ENCODE measurements at regions not wholly inside any gene's neighbourhood (a gene's known extent, or its start where the extent isn't known, plus 50 kb on each side); places are given as distances from the start of the nearest gene placed in this dataset.

GRCh38 chr2:118723394-118723793 lies 124.1 kb downstream of the EN1 start:
- Histone ChIP-seq H3K27ac (ENCODE audit: low read depth, low read length) (no peak overlapping the region), H3K36me3 (ENCODE audit: control insufficient read depth in 3 of 3, insufficient read depth in 3 of 3, low read length in 3 of 3) (no peaks in the 10 kb centered on the region), H3K4me3 (ENCODE audit: low read length in 3 of 3) (no peak overlapping the region)

GRCh38 chr2:118722976-118723375 lies 124.5 kb downstream of the EN1 start:
- Histone ChIP-seq H3K4me1 (ENCODE audit: control insufficient read depth in 3 of 3, insufficient read depth in 3 of 3, low read length in 3 of 3) (no peaks in the 10 kb centered on the region), H3K27me3 (ENCODE audit: control insufficient read depth in 3 of 3, insufficient read depth in 3 of 3, low read length in 3 of 3) (peaks cover 0 to 4% (median 0%) of the 10 kb centered on the region in 3 donors), H3K4me3 (ENCODE audit: low read length in 3 of 3) (no peak overlapping the region), H3K9me3 (ENCODE audit: control insufficient read depth in 3 of 3, low read length in 3 of 3) (no peaks in the 10 kb centered on the region), H3K36me3 (ENCODE audit: control insufficient read depth in 3 of 3, insufficient read depth in 3 of 3, low read length in 3 of 3) (no peaks in the 10 kb centered on the region), H3K9ac (ENCODE audit: low read depth in 1 of 3, low read length in 3 of 3) (no peak overlapping the region), H3K27ac (ENCODE audit: low read depth, low read length) (no peak overlapping the region)

More at GRCh38 chr2:118723394-118723793, 124.1 kb downstream of the EN1 start:
- H3K9ac ChIP-seq (ENCODE audit: low read depth in 1 of 3, low read length in 3 of 3), result no peak overlapping the region
- no peaks in the 10 kb centered on the region for H3K4me1 ChIP-seq (ENCODE audit: control insufficient read depth in 3 of 3, insufficient read depth in 3 of 3, low read length in 3 of 3)
- no peaks in the 10 kb centered on the region for H3K9me3 ChIP-seq (ENCODE audit: control insufficient read depth in 3 of 3, low read length in 3 of 3)
- H3K27me3 ChIP-seq (ENCODE audit: control insufficient read depth in 3 of 3, insufficient read depth in 3 of 3, low read length in 3 of 3), result peaks cover 0 to 4% (median 0%) of the 10 kb centered on the region in 3 donors

GRCh38 chr2:118721817-118722551 lies 125.5 kb downstream of the EN1 start:
- Histone ChIP-seq H3K27ac (ENCODE audit: low read depth, low read length) (no peak overlapping the region), H3K36me3 (ENCODE audit: control insufficient read depth in 3 of 3, insufficient read depth in 3 of 3, low read length in 3 of 3) (no peaks in the 10 kb centered on the region)

GRCh38 chr2:118720866-118721265 lies 126.6 kb downstream of the EN1 start:
- no peak overlapping the region for H3K4me3 ChIP-seq (ENCODE audit: low read length in 3 of 3)
- H3K4me1 ChIP-seq (ENCODE audit: control insufficient read depth in 3 of 3, insufficient read depth in 3 of 3, low read length in 3 of 3), result no peaks in the 10 kb centered on the region
- H3K9ac ChIP-seq (ENCODE audit: low read depth in 1 of 3, low read length in 3 of 3), result no peak overlapping the region
- no peaks in the 10 kb centered on the region for H3K36me3 ChIP-seq (ENCODE audit: control insufficient read depth in 3 of 3, insufficient read depth in 3 of 3, low read length in 3 of 3)
- H3K9me3 ChIP-seq (ENCODE audit: control insufficient read depth in 3 of 3, low read length in 3 of 3), result no peaks in the 10 kb centered on the region
- H3K27ac ChIP-seq (ENCODE audit: low read depth, low read length), result no peak overlapping the region
- H3K27me3 ChIP-seq (ENCODE audit: control insufficient read depth in 3 of 3, insufficient read depth in 3 of 3, low read length in 3 of 3), result peaks cover 0 to 4% (median 0%) of the 10 kb centered on the region in 3 donors

More at GRCh38 chr2:118721817-118722551, 125.5 kb downstream of the EN1 start:
- peaks cover 0 to 4% (median 0%) of the 10 kb centered on the region in 3 donors for H3K27me3 ChIP-seq (ENCODE audit: control insufficient read depth in 3 of 3, insufficient read depth in 3 of 3, low read length in 3 of 3)
- H3K4me1 ChIP-seq (ENCODE audit: control insufficient read depth in 3 of 3, insufficient read depth in 3 of 3, low read length in 3 of 3), result no peaks in the 10 kb centered on the region
- H3K9me3 ChIP-seq (ENCODE audit: control insufficient read depth in 3 of 3, low read length in 3 of 3), result no peaks in the 10 kb centered on the region
- no peak overlapping the region for H3K4me3 ChIP-seq (ENCODE audit: low read length in 3 of 3)
- no peak overlapping the region for H3K9ac ChIP-seq (ENCODE audit: low read depth in 1 of 3, low read length in 3 of 3)

GRCh38 chr2:118718921-118719320 lies 128.5 kb downstream of the EN1 start:
- Histone ChIP-seq H3K9me3 (ENCODE audit: control insufficient read depth in 3 of 3, low read length in 3 of 3) (no peaks in the 10 kb centered on the region), H3K4me1 (ENCODE audit: control insufficient read depth in 3 of 3, insufficient read depth in 3 of 3, low read length in 3 of 3) (no peaks in the 10 kb centered on the region), H3K36me3 (ENCODE audit: control insufficient read depth in 3 of 3, insufficient read depth in 3 of 3, low read length in 3 of 3) (no peaks in the 10 kb centered on the region), H3K9ac (ENCODE audit: low read depth in 1 of 3, low read length in 3 of 3) (no peak overlapping the region), H3K27me3 (ENCODE audit: control insufficient read depth in 3 of 3, insufficient read depth in 3 of 3, low read length in 3 of 3) (peaks cover 0 to 4% (median 0%) of the 10 kb centered on the region in 3 donors), H3K27ac (ENCODE audit: low read depth, low read length) (no peak overlapping the region), H3K4me3 (ENCODE audit: low read length in 3 of 3) (no peak overlapping the region)

GRCh38 chr2:118716102-118716501 lies 131.3 kb downstream of the EN1 start:
- no peaks in the 10 kb centered on the region for H3K9me3 ChIP-seq (ENCODE audit: control insufficient read depth in 3 of 3, low read length in 3 of 3)
- H3K9ac ChIP-seq (ENCODE audit: low read depth in 1 of 3, low read length in 3 of 3), result no peak overlapping the region
- no peaks in the 10 kb centered on the region for H3K4me1 ChIP-seq (ENCODE audit: control insufficient read depth in 3 of 3, insufficient read depth in 3 of 3, low read length in 3 of 3)
- no peak overlapping the region for H3K27ac ChIP-seq (ENCODE audit: low read depth, low read length)
- H3K36me3 ChIP-seq (ENCODE audit: control insufficient read depth in 3 of 3, insufficient read depth in 3 of 3, low read length in 3 of 3), result no peaks in the 10 kb centered on the region
- H3K4me3 ChIP-seq (ENCODE audit: low read length in 3 of 3), result no peak overlapping the region
- H3K27me3 ChIP-seq (ENCODE audit: control insufficient read depth in 3 of 3, insufficient read depth in 3 of 3, low read length in 3 of 3), result peaks cover 0 to 3% (median 0%) of the 10 kb centered on the region in 3 donors

- Histone ChIP-seq H3K36me3 (ENCODE audit: control insufficient read depth in 3 of 3, insufficient read depth in 3 of 3, low read length in 3 of 3) (no peaks in the 10 kb centered on the region), H3K27ac (ENCODE audit: low read depth, low read length) (no peak overlapping the region), H3K27me3 (ENCODE audit: control insufficient read depth in 3 of 3, insufficient read depth in 3 of 3, low read length in 3 of 3) (peaks cover 0 to 3% (median 0%) of the 10 kb centered on the region in 3 donors), H3K4me1 (ENCODE audit: control insufficient read depth in 3 of 3, insufficient read depth in 3 of 3, low read length in 3 of 3) (no peaks in the 10 kb centered on the region), H3K4me3 (ENCODE audit: low read length in 3 of 3) (no peak overlapping the region), H3K9me3 (ENCODE audit: control insufficient read depth in 3 of 3, low read length in 3 of 3) (peaks cover 0 to 2% (median 0%) of the 10 kb centered on the region in 3 donors), H3K9ac (ENCODE audit: low read depth in 1 of 3, low read length in 3 of 3) (no peak overlapping the region)
These were observed 133.3 kb downstream of the EN1 start for GRCh38 chr2:118714118-118714517.

GRCh38 chr2:118711603-118712002 lies 135.8 kb downstream of the EN1 start:
- Histone ChIP-seq H3K4me3 (ENCODE audit: low read length in 3 of 3) (no peak overlapping the region), H3K4me1 (ENCODE audit: control insufficient read depth in 3 of 3, insufficient read depth in 3 of 3, low read length in 3 of 3) (no peaks in the 10 kb centered on the region), H3K9ac (ENCODE audit: low read depth in 1 of 3, low read length in 3 of 3) (no peak overlapping the region), H3K9me3 (ENCODE audit: control insufficient read depth in 3 of 3, low read length in 3 of 3) (peaks cover 0 to 2% (median 0%) of the 10 kb centered on the region in 3 donors), H3K27ac (ENCODE audit: low read depth, low read length) (no peak overlapping the region), H3K27me3 (ENCODE audit: control insufficient read depth in 3 of 3, insufficient read depth in 3 of 3, low read length in 3 of 3) (peaks cover 0 to 3% (median 0%) of the 10 kb centered on the region in 3 donors), H3K36me3 (ENCODE audit: control insufficient read depth in 3 of 3, insufficient read depth in 3 of 3, low read length in 3 of 3) (no peaks in the 10 kb centered on the region)

GRCh38 chr2:118710481-118710880 lies 137.0 kb downstream of the EN1 start:
- Histone ChIP-seq H3K9ac (ENCODE audit: low read depth in 1 of 3, low read length in 3 of 3) (no peak overlapping the region), H3K4me1 (ENCODE audit: control insufficient read depth in 3 of 3, insufficient read depth in 3 of 3, low read length in 3 of 3) (no peaks in the 10 kb centered on the region), H3K36me3 (ENCODE audit: control insufficient read depth in 3 of 3, insufficient read depth in 3 of 3, low read length in 3 of 3) (no peaks in the 10 kb centered on the region), H3K27me3 (ENCODE audit: control insufficient read depth in 3 of 3, insufficient read depth in 3 of 3, low read length in 3 of 3) (peaks cover 0 to 3% (median 0%) of the 10 kb centered on the region in 3 donors), H3K9me3 (ENCODE audit: control insufficient read depth in 3 of 3, low read length in 3 of 3) (peaks cover 0 to 2% (median 0%) of the 10 kb centered on the region in 3 donors), H3K27ac (ENCODE audit: low read depth, low read length) (no peak overlapping the region), H3K4me3 (ENCODE audit: low read length in 3 of 3) (no peak overlapping the region)

GRCh38 chr2:118709786-118710185 lies 137.7 kb downstream of the EN1 start:
- Histone ChIP-seq H3K27me3 (ENCODE audit: control insufficient read depth in 3 of 3, insufficient read depth in 3 of 3, low read length in 3 of 3) (peaks cover 0 to 3% (median 0%) of the 10 kb centered on the region in 3 donors), H3K9ac (ENCODE audit: low read depth in 1 of 3, low read length in 3 of 3) (no peak overlapping the region), H3K9me3 (ENCODE audit: control insufficient read depth in 3 of 3, low read length in 3 of 3) (peaks cover 0 to 2% (median 0%) of the 10 kb centered on the region in 3 donors), H3K36me3 (ENCODE audit: control insufficient read depth in 3 of 3, insufficient read depth in 3 of 3, low read length in 3 of 3) (no peaks in the 10 kb centered on the region), H3K27ac (ENCODE audit: low read depth, low read length) (no peak overlapping the region), H3K4me1 (ENCODE audit: control insufficient read depth in 3 of 3, insufficient read depth in 3 of 3, low read length in 3 of 3) (no peaks in the 10 kb centered on the region), H3K4me3 (ENCODE audit: low read length in 3 of 3) (no peak overlapping the region)

Measured in skeletal muscle tissue (tissue), 3 donors.